Lung (tissue), 11 donors: ENCODE measurements at regions not wholly inside any gene's neighbourhood (a gene's known extent, or its start where the extent isn't known, plus 50 kb on each side); places are given as distances from the start of the nearest gene placed in this dataset.

ENCODE experiments used
- ATAC-seq: fragments of 200-7000 bp; cut with Tn5 transposase; one replicate; pipeline ENCODE4 v1.9.1; 2020; ENCODE audit warnings: moderate number of reproducible peaks; ENCODE audit not compliant: insufficient read depth, low FRiP score
- DNase-seq, 3 donors: peaks; one replicate each; pipeline ENCODE4 v3.0.0-alpha.2; 2013 to 2017
- H3K27ac ChIP-seq, 2 donors: one replicate each; pipeline ENCODE4 v1.5.1; 2013; ENCODE audit warnings: mild to moderate bottlenecking in 2 of 2, moderate library complexity in 2 of 2, control low read depth in 1 of 2, inconsistent platforms in 1 of 2, low read depth in 1 of 2, low read length in 1 of 2
- H3K27me3 ChIP-seq, 3 donors: one replicate each; pipeline ENCODE4 v1.5.1; 2013; ENCODE audit warnings: low read length in 2 of 3; ENCODE audit not compliant: control insufficient read depth in 3 of 3, insufficient read depth in 3 of 3
- H3K36me3 ChIP-seq, 4 donors: one replicate each; pipeline ENCODE4 v1.5.1; 2013; ENCODE audit warnings: low read length in 4 of 4, mild to moderate bottlenecking in 1 of 4, moderate library complexity in 1 of 4; ENCODE audit not compliant: control insufficient read depth in 4 of 4, insufficient read depth in 4 of 4
- H3K4me1 ChIP-seq, 5 donors: one replicate each; pipeline ENCODE4 v1.5.1; 2013; ENCODE audit warnings: low read length in 5 of 5, mild to moderate bottlenecking in 2 of 5, moderate library complexity in 1 of 5; ENCODE audit not compliant: control insufficient read depth in 5 of 5, insufficient read depth in 5 of 5
- H3K4me3 ChIP-seq: one replicate; pipeline ENCODE4 v1.5.1; 2013; ENCODE audit warnings: mild to moderate bottlenecking, control low read depth, moderate library complexity
- H3K9ac ChIP-seq, 2 donors: one replicate each; pipeline ENCODE4 v1.5.1; 2013; ENCODE audit warnings: low read length in 2 of 2, control low read depth in 1 of 2; ENCODE audit not compliant: insufficient read depth in 1 of 2
- H3K9me3 ChIP-seq, 4 donors: one replicate each; pipeline ENCODE4 v1.5.1; 2013; ENCODE audit warnings: low read length in 3 of 4, mild to moderate bottlenecking in 1 of 4, moderate library complexity in 1 of 4; ENCODE audit not compliant: control insufficient read depth in 4 of 4, insufficient read depth in 3 of 4
- WGBS, 2 donors: extraction: QIAGEN DNeasy Blood & Tissue Kit; methylation state at CpG; one replicate each; pipeline ENCODE4 v1.1.7; 2013; 5-methylcytosine and 5-hydroxymethylcytosine counted together
- TF ChIP-seq, protein P1 (sequence below): IDR thresholded peaks from 2 replicates; pipeline ENCODE4 v1.5.1; 2012; ENCODE audit warnings: mild to moderate bottlenecking; ENCODE audit errors: control extremely low read depth, extremely low read depth
- donor health status: control.
- donor health status: control.
- donor health status: Bipolar disorder and iron deficiency.
- donor health status: healthy.
- donor health status: DM: yes; HTN: yes; CAD: no.

DNA sequence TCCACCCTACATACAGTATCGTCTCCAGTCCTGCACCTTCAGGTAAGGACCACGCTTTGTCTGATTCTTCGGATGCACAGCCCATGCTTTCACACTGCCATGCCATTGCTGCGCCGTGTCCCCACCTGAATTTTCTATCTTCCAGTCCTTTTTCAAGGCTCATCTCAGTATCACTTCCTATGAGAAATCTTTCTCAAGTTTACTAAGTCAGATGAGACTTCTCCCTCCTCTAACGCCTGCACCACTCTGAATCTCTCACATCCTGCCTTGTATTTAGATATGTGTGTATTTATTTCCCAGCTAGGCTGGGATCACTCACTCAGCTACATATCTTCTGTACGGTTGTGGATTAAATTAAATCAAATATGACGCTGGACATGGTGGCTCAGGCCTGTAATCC is 116.8 kb downstream of the SMIM20 start:
- peaks cover 0 to 22% (median 14%) of the 10 kb centered on the region in 5 donors for H3K4me1 ChIP-seq
- 88% methylated on average over 8 of the region's 8 CpGs for WGBS, 2 donors
- H3K27me3 ChIP-seq = no peaks in the 10 kb centered on the region
- H3K9me3 ChIP-seq = peaks cover 0 to 5% (median 0%) of the 10 kb centered on the region in 4 donors
- TF ChIP-seq, protein P1, sequence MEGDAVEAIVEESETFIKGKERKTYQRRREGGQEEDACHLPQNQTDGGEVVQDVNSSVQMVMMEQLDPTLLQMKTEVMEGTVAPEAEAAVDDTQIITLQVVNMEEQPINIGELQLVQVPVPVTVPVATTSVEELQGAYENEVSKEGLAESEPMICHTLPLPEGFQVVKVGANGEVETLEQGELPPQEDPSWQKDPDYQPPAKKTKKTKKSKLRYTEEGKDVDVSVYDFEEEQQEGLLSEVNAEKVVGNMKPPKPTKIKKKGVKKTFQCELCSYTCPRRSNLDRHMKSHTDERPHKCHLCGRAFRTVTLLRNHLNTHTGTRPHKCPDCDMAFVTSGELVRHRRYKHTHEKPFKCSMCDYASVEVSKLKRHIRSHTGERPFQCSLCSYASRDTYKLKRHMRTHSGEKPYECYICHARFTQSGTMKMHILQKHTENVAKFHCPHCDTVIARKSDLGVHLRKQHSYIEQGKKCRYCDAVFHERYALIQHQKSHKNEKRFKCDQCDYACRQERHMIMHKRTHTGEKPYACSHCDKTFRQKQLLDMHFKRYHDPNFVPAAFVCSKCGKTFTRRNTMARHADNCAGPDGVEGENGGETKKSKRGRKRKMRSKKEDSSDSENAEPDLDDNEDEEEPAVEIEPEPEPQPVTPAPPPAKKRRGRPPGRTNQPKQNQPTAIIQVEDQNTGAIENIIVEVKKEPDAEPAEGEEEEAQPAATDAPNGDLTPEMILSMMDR = no peak
- no peak for DNase-seq
- H3K4me3 ChIP-seq = no peak overlapping the region
- no peaks in the 10 kb centered on the region for H3K36me3 ChIP-seq
- H3K9ac ChIP-seq = no peak overlapping the region
- H3K27ac ChIP-seq = no peak overlapping the region
- ATAC-seq = no peak

DNA sequence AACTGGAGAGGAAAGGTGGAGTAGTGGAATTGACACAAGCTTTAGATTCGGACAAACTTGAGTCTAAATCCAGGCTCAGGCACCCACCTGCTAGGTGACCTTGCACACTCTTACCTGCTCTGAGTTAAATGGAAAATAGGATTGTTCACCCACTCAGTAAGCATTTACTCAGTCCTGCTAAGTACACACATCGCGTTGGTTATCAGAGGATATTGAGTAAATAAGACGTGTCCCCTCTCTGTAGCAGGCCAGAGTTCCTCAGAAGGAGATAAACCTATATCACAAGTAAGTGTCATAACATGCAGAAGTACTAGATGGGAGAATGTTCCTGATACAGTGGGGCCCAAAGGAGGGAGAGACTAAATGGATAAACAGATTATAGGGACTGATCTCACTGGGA is 117.7 kb downstream of the SMIM20 start:
- Histone ChIP-seq H3K36me3 (no peaks in the 10 kb centered on the region), H3K9me3 (peaks cover 0 to 5% (median 0%) of the 10 kb centered on the region in 4 donors), H3K27me3 (no peaks in the 10 kb centered on the region), H3K4me1 (peaks cover 0 to 22% (median 14%) of the 10 kb centered on the region in 5 donors), H3K27ac (no peak overlapping the region), H3K9ac (no peak overlapping the region), H3K4me3 (no peak overlapping the region)
- 65 to 75% methylated on average over 4 of the region's 4 CpGs for WGBS, 2 donors
- TF ChIP-seq, protein P1 = no peak
- DNase-seq (no peak), ATAC-seq (no peak)

DNA sequence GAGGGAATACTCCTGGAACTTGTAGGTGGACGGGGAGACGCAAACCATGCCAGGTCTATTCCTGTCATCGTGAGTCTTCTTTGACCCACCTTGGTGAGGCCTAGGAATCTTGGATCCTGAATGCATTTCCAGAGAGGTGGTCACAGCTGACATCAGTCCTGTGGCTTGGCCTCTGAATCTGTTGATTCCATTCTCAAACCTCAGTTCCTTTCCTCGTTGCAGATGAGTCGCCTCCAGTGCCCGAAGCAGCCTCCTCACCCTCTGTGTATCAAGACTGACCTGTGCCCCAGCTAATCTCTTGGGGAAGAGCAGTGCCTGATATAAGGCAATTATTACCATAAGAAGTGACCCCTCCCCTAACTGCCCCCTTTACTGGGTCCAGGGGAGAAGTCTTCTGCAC is 118.1 kb downstream of the SMIM20 start:
- DNase-seq (no peak), ATAC-seq (no peak)
- no peak overlapping the region for H3K9ac ChIP-seq
- TF ChIP-seq, protein P1 = no peak
- H3K4me3 ChIP-seq = no peak overlapping the region
- H3K9me3 ChIP-seq = peaks cover 0 to 5% (median 0%) of the 10 kb centered on the region in 4 donors
- H3K36me3 ChIP-seq = no peaks in the 10 kb centered on the region
- no peak overlapping the region for H3K27ac ChIP-seq
- 87 to 91% methylated on average over 6 of the region's 6 CpGs for WGBS, 2 donors
- no peaks in the 10 kb centered on the region for H3K27me3 ChIP-seq
- peaks cover 0 to 22% (median 14%) of the 10 kb centered on the region in 5 donors for H3K4me1 ChIP-seq
